HG02798 (cell line): ENCODE measurements at regions not wholly inside any gene's neighbourhood (a gene's known extent, or its start where the extent isn't known, plus 50 kb on each side); places are given as distances from the start of the nearest gene placed in this dataset.
A peak's percentile ranks its signal among the peaks of the same experiment; 100 is the strongest.
"Not testable (repeated sequence)": the region's sequence is repeated elsewhere in the genome, so short reads cannot be mapped to it uniquely, and the experiment has no call there.

Source experiments
- ATAC-seq: cut with Tn5 transposase; IDR thresholded peaks from one replicate; pipeline ENCODE4 v1.9.1; 2021; ENCODE audit warnings: mild to moderate bottlenecking; ENCODE audit not compliant: unreplicated experiment, poor library complexity

DNA sequence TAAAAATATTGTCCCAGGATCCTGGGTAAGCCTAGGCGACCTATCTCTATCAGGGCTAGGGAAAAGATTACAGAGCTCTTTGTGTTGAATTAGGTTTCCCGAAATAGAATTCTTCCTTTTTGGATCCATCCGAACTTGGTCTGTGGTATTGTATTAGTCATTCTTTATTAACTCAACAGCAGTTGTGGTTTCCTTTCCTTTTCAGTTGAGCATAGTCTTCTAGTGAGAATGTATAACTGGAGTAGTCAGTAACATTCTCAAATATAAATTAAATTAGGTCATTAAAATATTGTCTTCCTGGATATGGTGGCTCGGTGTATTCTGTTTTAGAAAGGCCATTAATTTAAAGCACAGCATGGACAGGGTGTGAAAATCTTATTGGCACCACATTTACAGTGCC, 520.4 kb downstream of the NLGN4X start:
- no peak for ATAC-seq

DNA sequence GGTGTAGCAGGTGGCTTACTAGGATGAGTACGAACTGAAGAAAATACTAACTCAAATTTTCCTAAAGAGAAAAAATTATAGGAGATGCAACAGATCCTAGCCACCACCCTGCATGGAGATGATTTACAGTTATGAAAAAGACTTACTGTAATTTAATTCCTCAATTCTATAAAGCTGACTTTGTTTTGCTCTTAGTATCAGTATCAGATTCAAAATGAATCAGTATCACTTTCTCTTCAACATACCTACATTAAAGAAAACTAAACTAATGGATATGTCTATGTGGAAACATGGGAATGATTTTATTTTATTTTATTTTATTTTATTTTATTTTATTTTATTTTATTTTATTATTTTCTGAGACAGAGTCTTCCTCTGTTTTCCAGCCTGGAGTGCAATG, 525.8 kb downstream of the NLGN4X start:
- no peak for ATAC-seq

DNA sequence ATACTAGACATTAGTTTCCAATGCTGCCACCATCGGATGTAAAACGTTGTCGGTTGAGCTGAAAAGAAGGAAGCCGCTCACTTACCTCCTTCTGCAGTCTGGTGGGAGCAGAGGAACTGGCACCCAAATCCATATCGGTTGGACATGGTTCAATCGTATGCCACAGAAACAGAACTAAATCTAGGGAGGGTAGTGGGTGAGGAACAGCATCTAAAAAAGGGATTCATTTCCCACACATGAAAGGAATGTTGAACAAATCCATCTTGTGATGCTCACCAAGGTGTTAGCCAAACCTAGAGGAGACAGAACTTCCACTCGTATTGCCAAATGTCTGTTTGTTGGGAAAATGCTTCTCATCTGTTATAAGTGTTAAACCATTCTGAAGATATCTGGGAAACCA, 532.7 kb downstream of the NLGN4X start:
- ATAC-seq = no peak

DNA sequence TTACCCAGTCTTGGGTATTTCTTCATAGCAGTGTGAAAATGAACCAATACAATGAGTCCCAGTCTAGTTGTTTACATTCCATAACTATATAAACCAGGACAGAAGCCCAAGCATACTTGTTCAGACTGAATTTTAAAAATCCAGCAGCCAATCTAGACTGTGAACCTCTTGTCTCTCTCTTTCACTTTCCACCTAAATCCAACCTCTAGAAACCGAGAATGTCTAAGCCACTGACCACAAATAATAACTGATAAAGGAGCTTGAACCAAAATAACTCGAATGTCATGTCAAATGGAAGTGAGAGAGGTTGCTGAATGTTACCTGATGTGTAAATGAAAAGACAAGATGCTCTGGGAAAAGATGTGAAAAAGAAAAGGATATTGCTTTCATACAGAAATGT, 544.7 kb downstream of the NLGN4X start:
- no peak for ATAC-seq

DNA sequence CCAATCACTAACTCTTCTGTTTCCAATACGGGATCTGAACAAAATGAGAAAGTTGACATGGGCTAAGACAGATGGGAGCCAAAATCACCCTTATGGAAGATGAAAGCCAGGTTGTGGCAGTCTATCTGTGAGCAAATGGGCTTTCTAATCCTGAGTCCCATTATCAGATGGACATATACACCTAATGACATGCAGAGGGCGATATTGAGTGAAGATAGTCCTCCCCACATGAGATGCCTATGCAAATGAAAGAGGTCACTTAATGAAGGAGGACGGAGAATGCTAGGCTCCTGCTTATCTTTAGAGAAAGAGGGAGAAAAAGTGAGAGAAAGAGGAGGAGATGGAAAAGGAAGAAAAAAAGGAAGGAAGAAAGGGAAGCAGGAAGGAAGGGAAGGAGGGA, 547.5 kb downstream of the NLGN4X start:
- peak; percentile 49 for ATAC-seq

DNA sequence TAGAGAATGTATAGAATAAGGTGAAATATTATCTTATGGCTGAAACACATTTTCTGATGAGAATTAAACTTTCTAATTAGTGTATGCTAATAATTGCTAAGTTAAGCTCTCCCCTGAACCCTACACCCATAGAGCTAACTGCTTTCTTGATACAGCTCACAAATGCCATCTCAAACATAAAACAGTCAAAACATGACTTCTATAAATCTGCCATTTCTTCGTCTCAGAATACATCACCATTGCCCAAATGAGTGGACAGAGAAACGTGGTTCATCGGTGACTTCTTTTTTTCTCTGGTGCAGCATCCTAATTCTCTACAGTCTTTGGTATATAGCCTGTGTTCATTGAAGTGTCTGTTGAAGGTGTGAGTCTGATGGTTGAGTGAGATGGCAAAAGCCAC, 554.6 kb downstream of the NLGN4X start:
- ATAC-seq = no peak

DNA sequence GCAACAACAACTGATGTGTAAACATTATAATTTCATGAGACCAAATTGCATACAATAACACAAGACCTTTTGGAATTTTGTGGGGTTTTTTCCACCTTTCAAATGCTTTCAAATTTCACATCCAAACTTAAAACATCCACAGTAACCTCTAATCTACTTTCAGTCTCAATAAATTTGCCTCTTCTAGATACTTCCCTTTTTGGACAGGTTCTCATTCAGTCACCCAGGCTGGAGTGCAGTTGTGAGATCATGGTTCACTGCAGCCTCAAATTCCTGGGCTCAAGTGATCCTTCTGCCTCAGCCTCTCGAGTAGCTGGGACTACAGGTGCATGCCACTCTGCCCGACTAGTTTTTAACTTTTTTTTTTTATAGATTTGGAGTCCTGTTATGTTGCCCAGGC, 556.6 kb downstream of the NLGN4X start:
- ATAC-seq = no peak

DNA sequence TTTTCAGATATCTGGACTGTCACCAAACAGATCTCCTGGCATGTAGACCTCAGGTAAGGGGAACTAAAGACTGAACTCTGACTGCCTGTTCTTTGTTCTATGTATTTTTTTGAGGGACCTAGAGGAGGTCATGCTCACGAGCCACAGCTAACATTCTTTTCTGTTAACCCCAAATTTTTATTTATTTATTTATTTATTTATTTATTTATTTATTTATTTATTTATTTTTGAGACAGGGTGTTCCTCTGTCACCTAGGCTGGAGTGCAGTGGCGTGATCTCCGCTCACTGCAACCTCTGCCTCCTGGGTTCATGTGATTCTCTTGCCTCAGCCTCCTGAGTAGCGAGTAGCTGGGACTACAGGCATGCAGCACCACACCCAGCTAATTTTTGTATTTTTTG, 562.0 kb downstream of the NLGN4X start:
- ATAC-seq = not testable (repeated sequence)

DNA sequence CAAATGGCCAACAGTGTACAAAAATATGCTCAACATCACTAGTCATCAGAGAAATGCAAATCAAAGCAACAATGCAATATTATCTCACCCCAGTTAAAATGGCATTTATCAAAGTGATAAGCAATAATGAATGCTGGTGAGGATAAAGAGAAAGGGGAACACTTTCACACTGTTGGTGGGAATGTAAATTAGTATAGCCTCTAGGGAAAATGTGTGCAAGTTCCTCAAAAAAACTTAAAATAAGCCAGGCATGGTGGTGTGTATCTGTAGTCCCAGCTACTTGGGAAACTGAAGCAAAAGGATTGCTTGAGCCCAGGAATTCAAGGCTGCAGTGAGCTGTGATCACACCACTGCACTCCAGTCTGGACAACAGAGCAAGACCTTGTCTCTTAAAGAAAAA, 572.1 kb downstream of the NLGN4X start:
- ATAC-seq = no peak

DNA sequence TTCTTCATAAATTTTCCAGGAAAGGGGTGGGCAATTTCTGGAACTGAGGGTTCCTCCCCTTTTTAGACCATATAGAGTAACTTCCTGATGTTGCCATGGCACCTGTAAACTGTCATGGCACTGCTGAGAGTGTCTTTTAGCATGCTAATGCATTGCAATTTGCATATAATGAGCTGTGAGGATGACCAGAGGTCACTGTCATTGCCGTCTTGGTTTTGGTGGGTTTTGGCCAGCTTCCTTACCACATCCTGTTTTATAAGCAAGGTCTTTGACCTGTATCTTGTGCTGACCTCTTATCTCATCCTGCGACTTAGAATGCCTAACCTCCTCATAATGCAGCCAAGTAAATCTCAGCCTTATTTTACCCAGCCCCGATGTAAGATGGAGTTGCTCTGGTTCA, 577.8 kb downstream of the NLGN4X start:
- no peak for ATAC-seq

DNA sequence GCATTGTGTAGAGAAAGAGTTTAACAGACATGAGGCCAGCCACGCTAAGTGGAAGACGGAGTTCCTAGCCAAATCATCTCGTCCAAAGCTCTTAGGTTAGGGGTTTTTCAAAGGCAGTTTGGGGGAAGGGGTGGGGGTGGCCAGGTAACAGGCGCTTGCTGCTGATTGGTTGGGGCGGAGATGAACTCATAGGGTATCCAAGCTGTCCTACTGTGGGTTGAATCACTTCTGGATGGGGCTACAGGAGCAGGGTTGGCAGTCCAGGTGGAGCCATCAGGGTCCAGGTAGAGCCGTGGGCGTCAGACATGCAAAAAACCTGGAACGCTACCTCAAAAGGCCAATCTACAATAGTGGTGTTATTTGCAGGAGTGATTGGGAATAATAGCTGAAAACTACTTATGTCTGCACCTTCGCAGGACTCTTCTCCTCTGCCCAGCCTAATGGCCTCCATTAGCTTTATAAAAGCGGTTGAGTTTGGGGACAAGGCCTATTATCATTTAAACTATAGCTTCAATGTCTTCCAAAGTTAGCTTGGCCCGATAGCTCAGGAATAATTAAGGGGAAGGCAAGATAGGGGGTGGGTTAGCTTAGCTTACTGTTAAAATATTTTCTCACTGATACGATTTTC, 579.6 kb downstream of the NLGN4X start:
- no peak for ATAC-seq

DNA sequence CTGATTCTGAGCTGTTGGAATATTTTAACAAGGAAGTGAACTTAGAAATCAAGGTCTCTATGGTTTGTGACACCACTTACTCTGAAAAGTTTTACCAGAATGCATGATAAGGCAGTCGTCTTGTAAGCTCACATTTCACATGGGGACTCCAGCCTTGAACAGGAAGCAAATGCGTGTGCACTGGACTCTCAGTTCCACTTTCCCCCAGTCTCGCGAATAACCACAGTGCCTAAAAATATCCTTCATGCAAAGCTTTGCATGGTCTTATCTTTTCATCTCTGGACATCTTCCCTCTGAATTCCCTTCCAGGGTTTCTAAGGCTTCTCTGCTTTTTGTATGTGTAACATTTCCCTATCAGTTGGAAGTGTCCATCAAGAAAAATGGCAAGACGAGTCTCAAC, 581.8 kb downstream of the NLGN4X start:
- peak; percentile 99 for ATAC-seq

DNA sequence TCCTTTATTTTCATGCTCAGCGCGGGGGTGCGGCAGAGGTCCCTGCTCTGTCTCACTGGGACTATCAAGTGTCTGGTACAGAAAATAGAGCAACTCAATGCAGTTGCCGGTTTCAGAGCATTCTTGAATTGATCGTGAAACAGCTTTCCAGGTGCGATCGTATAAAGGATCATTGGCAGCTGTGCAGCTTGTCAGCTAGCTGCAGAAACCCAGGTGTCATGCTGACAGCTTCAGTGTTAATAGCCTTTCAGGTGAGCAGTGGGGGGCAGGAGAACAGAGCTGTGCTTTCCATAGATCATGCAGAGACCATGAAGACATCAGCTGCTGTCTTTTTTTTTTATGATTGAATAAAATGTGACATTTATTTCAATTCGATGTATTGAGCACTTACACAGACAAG, 583.9 kb downstream of the NLGN4X start:
- no peak for ATAC-seq

DNA sequence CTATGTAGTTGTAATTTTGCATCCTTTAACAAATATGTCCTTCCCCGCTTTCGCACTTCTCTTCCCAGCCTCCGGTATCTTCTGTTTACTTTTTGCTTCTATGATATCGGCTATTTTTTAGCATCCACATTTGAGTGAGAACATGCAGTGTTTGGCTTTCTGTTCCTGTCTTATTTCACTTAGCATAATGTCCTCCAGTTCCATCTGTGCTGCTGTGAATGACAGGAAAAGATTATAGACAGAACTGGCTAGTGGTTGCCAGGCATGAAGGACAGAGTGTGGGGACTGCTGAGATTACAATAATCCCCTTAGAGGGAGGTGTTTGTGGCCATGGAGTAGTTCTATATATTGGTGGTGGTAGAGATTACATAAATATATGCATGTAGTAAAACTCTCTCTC, 588.6 kb downstream of the NLGN4X start:
- no peak for ATAC-seq

DNA sequence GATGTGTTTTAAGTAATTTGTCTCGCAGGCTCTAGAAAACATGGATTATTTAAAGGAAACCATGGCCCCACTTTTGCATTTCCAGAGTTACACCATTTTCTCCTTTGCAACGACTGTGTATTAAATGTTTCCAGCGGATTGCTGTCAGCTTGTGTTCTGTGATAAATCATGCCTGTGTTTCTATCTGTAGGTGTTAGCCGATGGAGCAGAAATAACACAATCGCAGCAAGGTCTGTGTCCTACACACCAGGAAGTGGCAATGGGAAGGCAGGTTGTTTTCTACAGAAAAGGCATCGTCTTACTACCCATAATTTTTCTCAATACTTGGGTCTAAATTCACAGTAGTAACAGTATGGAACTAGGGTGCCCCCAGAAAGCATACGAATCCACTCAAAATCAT, 590.1 kb downstream of the NLGN4X start:
- ATAC-seq = no peak

DNA sequence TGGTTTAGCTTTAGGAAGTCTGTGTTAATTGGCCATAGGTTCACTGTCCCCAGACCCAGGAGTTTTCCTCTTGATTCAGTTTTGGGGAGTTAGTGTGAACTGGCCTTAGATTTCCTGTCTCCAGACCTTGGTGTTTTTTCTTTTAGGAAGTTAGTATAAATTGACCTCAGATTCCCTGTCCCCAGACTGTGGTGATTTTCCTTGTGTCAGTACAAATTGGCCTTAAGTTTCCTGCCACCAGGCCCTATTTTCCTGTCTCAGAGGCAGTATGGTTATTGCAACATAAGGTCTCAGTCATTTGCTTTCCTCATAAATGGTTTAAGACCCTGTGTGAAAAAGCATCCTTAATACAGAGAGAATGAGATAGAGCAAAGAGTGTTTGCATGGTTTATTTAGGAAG, 595.8 kb downstream of the NLGN4X start:
- no peak for ATAC-seq

DNA sequence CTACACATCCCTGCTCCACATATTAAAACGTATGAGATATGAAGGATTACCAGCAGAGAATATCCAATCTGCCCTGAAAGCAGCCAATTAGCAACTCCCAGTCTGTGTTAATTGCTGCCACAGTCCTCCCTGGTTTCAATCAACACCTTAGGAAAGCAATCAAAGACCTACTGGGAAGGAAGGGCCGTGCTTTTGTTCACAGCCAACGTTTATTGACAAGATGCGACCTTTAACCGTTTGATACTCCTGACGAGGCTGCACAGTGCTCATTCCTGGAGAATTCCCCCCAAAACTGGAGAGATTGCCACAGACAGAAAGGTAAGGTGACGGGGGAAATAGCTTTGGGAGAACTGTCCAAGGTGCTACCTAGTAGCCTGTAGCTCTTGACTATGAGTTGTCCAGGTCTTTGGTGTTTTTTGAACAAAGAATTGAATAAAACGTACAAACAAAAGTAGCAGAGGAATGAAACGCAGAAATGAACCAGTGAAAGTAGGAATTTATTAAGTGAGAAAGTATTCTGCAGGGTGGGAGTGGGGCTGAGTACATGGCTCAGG, 596.5 kb downstream of the NLGN4X start:
- ATAC-seq = no peak

DNA sequence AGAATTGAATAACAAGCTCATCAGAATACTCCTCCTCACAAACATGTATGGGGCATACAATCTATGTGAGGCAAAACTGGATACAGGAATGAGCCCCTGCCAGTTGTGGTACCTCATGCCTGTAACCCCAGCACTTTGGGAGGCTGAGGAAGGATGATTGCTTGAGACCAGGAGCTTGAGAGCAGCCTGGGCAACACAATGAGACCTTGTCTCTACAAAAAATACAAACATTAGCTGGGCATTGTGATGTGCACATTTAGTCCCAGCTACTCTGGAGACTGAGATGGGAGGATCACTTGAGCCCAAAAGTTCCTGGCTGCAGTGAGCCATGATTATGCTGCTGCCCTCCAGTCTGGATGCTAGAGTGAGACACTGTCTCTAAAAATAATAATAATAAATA, 611.0 kb downstream of the NLGN4X start:
- ATAC-seq = no peak

DNA sequence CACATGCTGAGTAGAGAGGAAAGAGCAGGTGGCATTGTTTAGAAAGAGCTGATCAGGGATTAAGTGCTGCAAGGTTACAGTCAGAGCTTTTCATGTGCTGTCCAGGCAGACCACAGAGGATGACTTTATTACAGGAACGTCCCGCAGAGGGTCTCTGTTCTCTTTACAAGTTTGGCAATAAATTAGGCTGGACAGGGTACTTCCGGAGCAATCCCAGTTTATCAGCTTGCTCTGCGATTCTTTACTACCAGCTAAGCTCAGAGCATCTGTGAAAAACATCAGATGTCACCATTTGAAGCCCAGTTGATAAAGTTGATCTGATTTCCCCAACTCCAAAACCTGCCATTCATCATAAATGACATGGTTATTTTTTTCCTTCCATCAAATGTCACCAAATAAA, 633.1 kb downstream of the NLGN4X start:
- ATAC-seq = no peak

DNA sequence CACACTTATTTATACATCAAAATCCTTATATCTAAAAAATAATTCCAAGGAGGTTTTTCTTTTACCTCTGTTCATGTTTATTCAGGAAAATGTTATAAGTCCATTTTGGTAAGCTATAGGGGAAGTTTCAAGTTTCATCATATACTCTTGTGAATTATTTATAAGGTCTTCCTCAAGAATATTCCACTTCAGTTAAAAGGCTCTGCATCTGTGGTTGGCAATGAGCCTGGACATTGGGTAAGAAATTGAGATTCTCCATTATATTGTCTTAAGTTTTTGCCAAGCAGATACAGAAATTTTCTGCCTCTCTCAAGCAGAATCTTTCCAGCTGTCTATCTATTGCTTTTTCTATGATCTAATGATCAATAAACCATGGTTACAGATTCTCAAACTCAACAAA, 641.9 kb downstream of the NLGN4X start:
- no peak for ATAC-seq

DNA sequence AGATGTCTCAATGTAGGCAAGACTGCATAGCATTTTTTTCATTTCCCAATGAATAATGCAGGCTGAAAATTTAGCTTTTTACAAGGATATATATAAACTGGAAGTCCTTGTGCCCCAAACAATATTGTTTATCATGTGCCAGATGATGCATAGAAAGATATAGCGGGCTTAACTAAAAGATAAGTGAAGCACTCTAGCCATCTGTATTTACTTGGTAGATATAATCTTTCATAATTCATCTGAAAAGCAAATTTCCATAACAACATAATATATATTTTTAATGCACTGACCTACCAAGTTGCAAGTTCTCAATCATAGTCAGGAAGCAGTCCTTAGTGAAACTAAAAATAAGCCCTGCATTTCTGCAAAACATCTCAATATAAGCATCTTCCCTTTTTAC, 653.3 kb downstream of the NLGN4X start:
- ATAC-seq = no peak

DNA sequence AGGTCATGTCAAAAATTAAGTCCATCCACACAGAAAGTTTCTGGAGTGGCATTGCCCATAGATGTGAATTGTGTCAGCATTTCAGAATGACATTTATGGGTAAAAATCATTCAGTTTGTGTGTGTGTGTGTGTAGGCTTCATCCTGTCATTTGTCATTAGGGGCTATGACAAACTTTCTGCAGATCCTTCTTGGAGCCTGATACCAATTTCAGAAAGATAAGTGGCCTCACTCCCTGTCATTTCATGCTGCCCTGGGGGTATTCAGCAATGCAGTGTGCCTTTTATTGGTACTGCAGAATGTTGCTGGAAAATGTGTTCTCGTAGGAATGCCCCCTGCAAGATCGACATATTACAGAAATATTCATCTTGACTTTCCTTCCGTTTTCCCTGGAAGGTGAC, 659.7 kb downstream of the NLGN4X start:
- ATAC-seq = no peak

DNA sequence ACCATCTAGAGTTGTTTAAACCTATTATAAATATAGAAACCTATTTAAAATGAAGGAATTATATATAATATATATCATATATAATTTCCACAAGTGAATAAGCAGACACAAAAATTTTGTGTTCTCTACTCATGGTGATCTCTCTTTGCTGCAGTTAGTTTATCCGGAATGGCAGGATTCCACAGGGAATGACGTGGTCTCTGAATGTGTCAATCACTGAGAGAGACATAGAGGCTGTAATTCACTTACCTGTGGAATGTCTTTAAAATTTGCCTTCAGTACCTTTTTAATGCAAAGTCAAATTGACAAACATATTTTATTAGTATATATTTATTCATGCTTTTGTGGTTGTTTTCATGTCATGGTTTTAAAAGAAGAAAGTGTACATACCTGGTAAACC, 669.3 kb downstream of the NLGN4X start:
- ATAC-seq = no peak
